ENCODE measurements at regions not wholly inside any gene's neighbourhood (a gene's known extent, or its start where the extent isn't known, plus 50 kb on each side); places are given as distances from the start of the nearest gene placed in this dataset.
"Not testable (repeated sequence)": the region's sequence is repeated elsewhere in the genome, so short reads cannot be mapped to it uniquely, and the experiment has no call there.

DNA sequence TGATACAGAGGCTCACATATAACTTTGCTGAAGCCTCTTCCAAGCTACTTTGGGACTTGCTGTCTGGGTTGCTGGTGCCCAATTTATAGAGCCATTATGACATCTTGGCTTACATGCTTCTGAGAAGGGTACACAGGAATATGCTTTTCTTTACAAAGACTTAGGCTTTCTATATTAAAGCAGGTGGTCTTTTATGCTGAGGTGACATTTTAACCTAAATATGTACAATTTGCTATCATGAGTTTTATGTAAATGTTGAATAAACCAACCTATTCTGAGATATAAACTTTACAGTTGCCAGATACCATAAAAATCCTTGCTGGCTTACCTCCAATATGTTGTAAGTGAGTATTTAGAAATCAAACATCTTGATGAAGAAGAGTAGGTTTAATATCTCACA, 509.2 kb upstream of the CHD1 start:
- Mint-ChIP-seq H3K9me3 (peaks cover 0 to 2% (median 0%) of the 10 kb centered on the region in 7 donors), H3K27ac (no peak overlapping the region), H3K4me3 (no peak overlapping the region), H3K4me1 (no peaks in the 10 kb centered on the region), H3K27me3 (ENCODE audit: low read depth in 3 of 3) (no peaks in the 10 kb centered on the region), H3K36me3 (no peaks in the 10 kb centered on the region)
- Histone ChIP-seq H3K79me2 (ENCODE audit: insufficient read depth, low read length) (no peaks in the 10 kb centered on the region), H3K9me3 (replicated peaks in 1 of 2; ENCODE audit: control insufficient read depth in 1 of 2, insufficient read depth in 1 of 2, low read length in 2 of 2) (no peaks in the 10 kb centered on the region), H3K27me3 (ENCODE audit: control insufficient read depth in 2 of 2, insufficient read depth in 2 of 2, low read length in 2 of 2) (no peaks in the 10 kb centered on the region), H3K4me2 (replicated peaks; ENCODE audit: extremely low read depth, low read length, poor library complexity, severe bottlenecking) (no peak overlapping the region), H3K36me3 (replicated peaks in 1 of 2; ENCODE audit: control insufficient read depth in 1 of 2, insufficient read depth in 2 of 2, low read length in 2 of 2) (no peaks in the 10 kb centered on the region), H2AFZ (ENCODE audit: insufficient read depth, low read depth, low read length, poor library complexity, severe bottlenecking) (no peak overlapping the region), H3K27ac (ENCODE audit: low read depth in 1 of 2, low read length in 2 of 2) (no peak overlapping the region), H3K4me1 (ENCODE audit: control insufficient read depth in 1 of 2, insufficient read depth in 2 of 2, low read length in 2 of 2) (no peaks in the 10 kb centered on the region), H3K9ac (ENCODE audit: insufficient read depth, low read length, poor library complexity, severe bottlenecking) (no peak overlapping the region), H4K20me1 (ENCODE audit: insufficient read depth, low read length) (no peaks in the 10 kb centered on the region), H3K4me3 (replicated peaks in 1 of 3; ENCODE audit: low read depth in 2 of 3, low read length in 3 of 3) (no peak overlapping the region)
- intact Hi-C loops (cut with micrococcal nuclease), result no loop called here
- TF ChIP-seq CTCF (IDR thresholded peaks at IDR 0.05), result no peak
- no peak for DNase-seq

DNA sequence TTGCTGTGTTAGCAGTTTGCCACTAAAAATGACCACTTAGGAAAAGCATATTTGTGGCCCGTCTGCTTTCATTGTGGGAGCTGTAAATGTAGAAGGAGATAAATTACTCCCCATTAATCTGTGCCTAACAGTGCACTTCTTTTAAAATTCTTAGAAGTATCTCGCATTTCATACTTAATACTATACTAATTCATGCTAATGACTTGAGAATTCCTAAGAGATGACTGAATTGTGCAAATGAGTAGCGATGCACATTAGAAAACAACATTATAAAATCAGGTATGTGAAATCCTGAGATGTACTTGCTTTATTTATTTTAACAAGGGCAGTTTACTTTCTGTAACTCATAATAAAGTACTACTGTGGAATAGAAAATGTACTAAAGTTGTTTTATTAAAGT, 494.6 kb upstream of the CHD1 start:
- H3K27me3 Mint-ChIP-seq (ENCODE audit: low read depth in 3 of 3), result not testable (repeated sequence)

DNA sequence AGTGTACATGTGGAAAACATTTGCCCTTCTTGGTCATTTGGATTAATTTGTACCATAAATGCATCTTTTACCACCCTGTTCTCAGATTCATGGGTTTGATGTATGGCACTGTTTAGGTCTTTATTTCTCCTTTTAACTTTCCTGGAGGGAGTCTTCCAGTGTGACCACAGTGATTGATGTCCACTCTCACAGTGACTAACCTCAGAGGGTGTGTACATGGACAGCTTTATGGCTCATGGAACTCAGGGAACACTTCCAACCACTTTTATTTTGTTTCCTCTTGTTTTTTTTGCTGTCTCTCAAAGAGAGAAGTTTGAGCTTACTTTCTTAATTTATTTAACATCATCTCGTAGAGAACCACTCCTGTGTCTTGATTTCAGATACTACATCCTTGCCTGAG, 489.8 kb upstream of the CHD1 start:
- H3K27ac Mint-ChIP-seq; DNase-seq; H4K20me1 ChIP-seq (ENCODE audit: insufficient read depth, low read length); H3K79me2 ChIP-seq (ENCODE audit: insufficient read depth, low read length); H3K27ac ChIP-seq (ENCODE audit: low read depth in 1 of 2, low read length in 2 of 2); H3K4me2 ChIP-seq (replicated peaks; ENCODE audit: extremely low read depth, low read length, poor library complexity, severe bottlenecking); intact Hi-C loops (cut with micrococcal nuclease); H3K4me1 Mint-ChIP-seq; H3K4me1 ChIP-seq (ENCODE audit: control insufficient read depth in 1 of 2, insufficient read depth in 2 of 2, low read length in 2 of 2); H3K4me3 ChIP-seq (replicated peaks in 1 of 3; ENCODE audit: low read depth in 2 of 3, low read length in 3 of 3); H3K4me3 Mint-ChIP-seq; H3K9ac ChIP-seq (ENCODE audit: insufficient read depth, low read length, poor library complexity, severe bottlenecking); H3K9me3 ChIP-seq (replicated peaks in 1 of 2; ENCODE audit: control insufficient read depth in 1 of 2, insufficient read depth in 1 of 2, low read length in 2 of 2); H3K36me3 Mint-ChIP-seq; H3K36me3 ChIP-seq (replicated peaks in 1 of 2; ENCODE audit: control insufficient read depth in 1 of 2, insufficient read depth in 2 of 2, low read length in 2 of 2); H2AFZ ChIP-seq (ENCODE audit: insufficient read depth, low read depth, low read length, poor library complexity, severe bottlenecking); H3K27me3 ChIP-seq (ENCODE audit: control insufficient read depth in 2 of 2, insufficient read depth in 2 of 2, low read length in 2 of 2); H3K9me3 Mint-ChIP-seq; H3K27me3 Mint-ChIP-seq (ENCODE audit: low read depth in 3 of 3): not testable (repeated sequence)
- WGBS (ENCODE audit: insufficient coverage), result no CpG with 5 or more reads among the region's 1 CpG

More for the DNA sequence above, 494.6 kb upstream of the CHD1 start:
- H3K27ac Mint-ChIP-seq; H3K79me2 ChIP-seq (ENCODE audit: insufficient read depth, low read length); H2AFZ ChIP-seq (ENCODE audit: insufficient read depth, low read depth, low read length, poor library complexity, severe bottlenecking); H3K4me3 ChIP-seq (replicated peaks in 1 of 3; ENCODE audit: low read depth in 2 of 3, low read length in 3 of 3); H3K9ac ChIP-seq (ENCODE audit: insufficient read depth, low read length, poor library complexity, severe bottlenecking); H3K27me3 ChIP-seq (ENCODE audit: control insufficient read depth in 2 of 2, insufficient read depth in 2 of 2, low read length in 2 of 2); H3K9me3 ChIP-seq (replicated peaks in 1 of 2; ENCODE audit: control insufficient read depth in 1 of 2, insufficient read depth in 1 of 2, low read length in 2 of 2); H3K4me2 ChIP-seq (replicated peaks; ENCODE audit: extremely low read depth, low read length, poor library complexity, severe bottlenecking); intact Hi-C loops (cut with micrococcal nuclease); H3K9me3 Mint-ChIP-seq; H3K27ac ChIP-seq (ENCODE audit: low read depth in 1 of 2, low read length in 2 of 2); H3K36me3 Mint-ChIP-seq; H3K36me3 ChIP-seq (replicated peaks in 1 of 2; ENCODE audit: control insufficient read depth in 1 of 2, insufficient read depth in 2 of 2, low read length in 2 of 2); DNase-seq; H3K4me1 Mint-ChIP-seq; H3K4me1 ChIP-seq (ENCODE audit: control insufficient read depth in 1 of 2, insufficient read depth in 2 of 2, low read length in 2 of 2); H3K4me3 Mint-ChIP-seq; H4K20me1 ChIP-seq (ENCODE audit: insufficient read depth, low read length): not testable (repeated sequence)
- no CpG with 5 or more reads among the region's 3 CpGs for WGBS (ENCODE audit: insufficient coverage)

- H3K27me3 ChIP-seq (ENCODE audit: control insufficient read depth in 2 of 2, insufficient read depth in 2 of 2, low read length in 2 of 2); H3K27me3 Mint-ChIP-seq (ENCODE audit: low read depth in 3 of 3); H3K9ac ChIP-seq (ENCODE audit: insufficient read depth, low read length, poor library complexity, severe bottlenecking); H3K4me3 ChIP-seq (replicated peaks in 1 of 3; ENCODE audit: low read depth in 2 of 3, low read length in 3 of 3); intact Hi-C loops (cut with micrococcal nuclease); H3K4me1 Mint-ChIP-seq; H2AFZ ChIP-seq (ENCODE audit: insufficient read depth, low read depth, low read length, poor library complexity, severe bottlenecking); H3K4me2 ChIP-seq (replicated peaks; ENCODE audit: extremely low read depth, low read length, poor library complexity, severe bottlenecking); H4K20me1 ChIP-seq (ENCODE audit: insufficient read depth, low read length); H3K27ac ChIP-seq (ENCODE audit: low read depth in 1 of 2, low read length in 2 of 2); H3K36me3 Mint-ChIP-seq; H3K9me3 ChIP-seq (replicated peaks in 1 of 2; ENCODE audit: control insufficient read depth in 1 of 2, insufficient read depth in 1 of 2, low read length in 2 of 2); H3K27ac Mint-ChIP-seq; H3K4me1 ChIP-seq (ENCODE audit: control insufficient read depth in 1 of 2, insufficient read depth in 2 of 2, low read length in 2 of 2); H3K79me2 ChIP-seq (ENCODE audit: insufficient read depth, low read length); H3K36me3 ChIP-seq (replicated peaks in 1 of 2; ENCODE audit: control insufficient read depth in 1 of 2, insufficient read depth in 2 of 2, low read length in 2 of 2); DNase-seq; H3K4me3 Mint-ChIP-seq; H3K9me3 Mint-ChIP-seq: not testable (repeated sequence)
- no CpG with 5 or more reads among the region's 30 CpGs for WGBS (ENCODE audit: insufficient coverage)
Observed at GRCh38 chr5:99410386-99410785, 481.6 kb upstream of the CHD1 start.
